ENCODE measurements at regions not wholly inside any gene's neighbourhood (a gene's known extent, or its start where the extent isn't known, plus 50 kb on each side); places are given as distances from the start of the nearest gene placed in this dataset.

- no peaks in the 10 kb centered on the region for H3K4me1 ChIP-seq (ENCODE audit: control insufficient read depth, insufficient read depth, low read length)
- H3K4me3 ChIP-seq (ENCODE audit: low read depth, low read length) = no peak overlapping the region
- H3K9me3 ChIP-seq (ENCODE audit: control insufficient read depth, insufficient read depth, low read depth, low read length) = peaks cover 17% of the 10 kb centered on the region
- no peaks in the 10 kb centered on the region for H3K36me3 ChIP-seq (ENCODE audit: control insufficient read depth, insufficient read depth, low read length)
- no peaks in the 10 kb centered on the region for H3K27me3 ChIP-seq (ENCODE audit: control insufficient read depth, insufficient read depth, low read length)
- no peak overlapping the region for H3K9ac ChIP-seq (ENCODE audit: low read length)
- no peak overlapping the region for H3K27ac ChIP-seq (ENCODE audit: low read depth, low read length)
Observed at GRCh38 chr19:13712767-13713201, 51.5 kb upstream of the MRI1 start.

- Histone ChIP-seq H3K4me1 (ENCODE audit: control insufficient read depth, insufficient read depth, low read length) (no peaks in the 10 kb centered on the region), H3K27ac (ENCODE audit: low read depth, low read length) (no peak overlapping the region), H3K9me3 (ENCODE audit: control insufficient read depth, insufficient read depth, low read depth, low read length) (peaks cover 19% of the 10 kb centered on the region), H3K27me3 (ENCODE audit: control insufficient read depth, insufficient read depth, low read length) (no peaks in the 10 kb centered on the region), H3K36me3 (ENCODE audit: control insufficient read depth, insufficient read depth, low read length) (no peaks in the 10 kb centered on the region), H3K4me3 (ENCODE audit: low read depth, low read length) (no peak overlapping the region), H3K9ac (ENCODE audit: low read length) (no peak overlapping the region)
Observed at GRCh38 chr19:13707915-13708314, 56.4 kb upstream of the MRI1 start.

- no peaks in the 10 kb centered on the region for H3K4me1 ChIP-seq (ENCODE audit: control insufficient read depth, insufficient read depth, low read length)
- no peak overlapping the region for H3K9ac ChIP-seq (ENCODE audit: low read length)
- H3K27ac ChIP-seq (ENCODE audit: low read depth, low read length) = no peak overlapping the region
- H3K27me3 ChIP-seq (ENCODE audit: control insufficient read depth, insufficient read depth, low read length) = no peaks in the 10 kb centered on the region
- H3K36me3 ChIP-seq (ENCODE audit: control insufficient read depth, insufficient read depth, low read length) = no peaks in the 10 kb centered on the region
- no peak overlapping the region for H3K4me3 ChIP-seq (ENCODE audit: low read depth, low read length)
- peaks cover 19% of the 10 kb centered on the region for H3K9me3 ChIP-seq (ENCODE audit: control insufficient read depth, insufficient read depth, low read depth, low read length)
Observed at GRCh38 chr19:13705928-13706447, 58.3 kb upstream of the MRI1 start.

- H3K27ac ChIP-seq (ENCODE audit: low read depth, low read length) = no peak overlapping the region
- no peaks in the 10 kb centered on the region for H3K36me3 ChIP-seq (ENCODE audit: control insufficient read depth, insufficient read depth, low read length)
- no peaks in the 10 kb centered on the region for H3K27me3 ChIP-seq (ENCODE audit: control insufficient read depth, insufficient read depth, low read length)
- H3K4me1 ChIP-seq (ENCODE audit: control insufficient read depth, insufficient read depth, low read length) = no peaks in the 10 kb centered on the region
- H3K4me3 ChIP-seq (ENCODE audit: low read depth, low read length) = no peak overlapping the region
- H3K9ac ChIP-seq (ENCODE audit: low read length) = no peak overlapping the region
- peaks cover 19% of the 10 kb centered on the region for H3K9me3 ChIP-seq (ENCODE audit: control insufficient read depth, insufficient read depth, low read depth, low read length)
Observed at GRCh38 chr19:13705201-13705600, 59.1 kb upstream of the MRI1 start.

GRCh38 chr19:13701624-13702023 lies 62.7 kb upstream of the MRI1 start:
- Histone ChIP-seq H3K36me3 (ENCODE audit: control insufficient read depth, insufficient read depth, low read length) (no peaks in the 10 kb centered on the region), H3K9me3 (ENCODE audit: control insufficient read depth, insufficient read depth, low read depth, low read length) (peaks cover 19% of the 10 kb centered on the region), H3K27me3 (ENCODE audit: control insufficient read depth, insufficient read depth, low read length) (no peaks in the 10 kb centered on the region), H3K27ac (ENCODE audit: low read depth, low read length) (no peak overlapping the region), H3K4me1 (ENCODE audit: control insufficient read depth, insufficient read depth, low read length) (no peaks in the 10 kb centered on the region), H3K9ac (ENCODE audit: low read length) (no peak overlapping the region), H3K4me3 (ENCODE audit: low read depth, low read length) (no peak overlapping the region)

- H3K27me3 ChIP-seq (ENCODE audit: control insufficient read depth, insufficient read depth, low read length) = no peaks in the 10 kb centered on the region
- no peak overlapping the region for H3K9ac ChIP-seq (ENCODE audit: low read length)
Observed at GRCh38 chr19:13700621-13701020, 63.7 kb upstream of the MRI1 start.

GRCh38 chr19:13699786-13700185 lies 64.5 kb upstream of the MRI1 start:
- Histone ChIP-seq H3K27ac (ENCODE audit: low read depth, low read length) (no peak overlapping the region), H3K9me3 (ENCODE audit: control insufficient read depth, insufficient read depth, low read depth, low read length) (0 out of 2 replicates have a peak, but pooled peaks cover 4% of the 10 kb centered on the region), H3K27me3 (ENCODE audit: control insufficient read depth, insufficient read depth, low read length) (no peaks in the 10 kb centered on the region), H3K36me3 (ENCODE audit: control insufficient read depth, insufficient read depth, low read length) (no peaks in the 10 kb centered on the region), H3K4me1 (ENCODE audit: control insufficient read depth, insufficient read depth, low read length) (no peaks in the 10 kb centered on the region), H3K9ac (ENCODE audit: low read length) (no peak overlapping the region), H3K4me3 (ENCODE audit: low read depth, low read length) (no peak overlapping the region)

More at GRCh38 chr19:13700621-13701020, 63.7 kb upstream of the MRI1 start:
- no peak overlapping the region for H3K27ac ChIP-seq (ENCODE audit: low read depth, low read length)
- H3K9me3 ChIP-seq (ENCODE audit: control insufficient read depth, insufficient read depth, low read depth, low read length) = peaks cover 10% of the 10 kb centered on the region
- no peaks in the 10 kb centered on the region for H3K4me1 ChIP-seq (ENCODE audit: control insufficient read depth, insufficient read depth, low read length)
- no peak overlapping the region for H3K4me3 ChIP-seq (ENCODE audit: low read depth, low read length)
- no peaks in the 10 kb centered on the region for H3K36me3 ChIP-seq (ENCODE audit: control insufficient read depth, insufficient read depth, low read length)

- Histone ChIP-seq H3K4me1 (ENCODE audit: control insufficient read depth, insufficient read depth, low read length) (no peaks in the 10 kb centered on the region), H3K36me3 (ENCODE audit: control insufficient read depth, insufficient read depth, low read length) (no peaks in the 10 kb centered on the region), H3K9me3 (ENCODE audit: control insufficient read depth, insufficient read depth, low read depth, low read length) (no peaks in the 10 kb centered on the region), H3K4me3 (ENCODE audit: low read depth, low read length) (no peak overlapping the region), H3K27me3 (ENCODE audit: control insufficient read depth, insufficient read depth, low read length) (no peaks in the 10 kb centered on the region), H3K27ac (ENCODE audit: low read depth, low read length) (no peak overlapping the region), H3K9ac (ENCODE audit: low read length) (no peak overlapping the region)
Observed at GRCh38 chr19:13696839-13697238, 67.5 kb upstream of the MRI1 start.

GRCh38 chr19:13693889-13694288 lies 70.4 kb upstream of the MRI1 start:
- Histone ChIP-seq H3K27me3 (ENCODE audit: control insufficient read depth, insufficient read depth, low read length) (no peaks in the 10 kb centered on the region), H3K9me3 (ENCODE audit: control insufficient read depth, insufficient read depth, low read depth, low read length) (no peaks in the 10 kb centered on the region), H3K27ac (ENCODE audit: low read depth, low read length) (no peak overlapping the region), H3K4me3 (ENCODE audit: low read depth, low read length) (no peak overlapping the region), H3K4me1 (ENCODE audit: control insufficient read depth, insufficient read depth, low read length) (no peaks in the 10 kb centered on the region), H3K36me3 (ENCODE audit: control insufficient read depth, insufficient read depth, low read length) (no peaks in the 10 kb centered on the region), H3K9ac (ENCODE audit: low read length) (no peak overlapping the region)

GRCh38 chr19:13691569-13692435 lies 72.5 kb upstream of the MRI1 start:
- Histone ChIP-seq H3K4me1 (ENCODE audit: control insufficient read depth, insufficient read depth, low read length) (no peaks in the 10 kb centered on the region), H3K27me3 (ENCODE audit: control insufficient read depth, insufficient read depth, low read length) (no peaks in the 10 kb centered on the region), H3K27ac (ENCODE audit: low read depth, low read length) (no peak overlapping the region), H3K36me3 (ENCODE audit: control insufficient read depth, insufficient read depth, low read length) (no peaks in the 10 kb centered on the region), H3K9me3 (ENCODE audit: control insufficient read depth, insufficient read depth, low read depth, low read length) (no peaks in the 10 kb centered on the region), H3K4me3 (ENCODE audit: low read depth, low read length) (no peak overlapping the region), H3K9ac (ENCODE audit: low read length) (no peak overlapping the region)

GRCh38 chr19:13689085-13689484 lies 75.2 kb upstream of the MRI1 start:
- no peak overlapping the region for H3K9ac ChIP-seq (ENCODE audit: low read length)
- H3K9me3 ChIP-seq (ENCODE audit: control insufficient read depth, insufficient read depth, low read depth, low read length) = no peaks in the 10 kb centered on the region
- H3K27me3 ChIP-seq (ENCODE audit: control insufficient read depth, insufficient read depth, low read length) = no peaks in the 10 kb centered on the region
- H3K4me3 ChIP-seq (ENCODE audit: low read depth, low read length) = no peak overlapping the region
- no peaks in the 10 kb centered on the region for H3K36me3 ChIP-seq (ENCODE audit: control insufficient read depth, insufficient read depth, low read length)
- H3K27ac ChIP-seq (ENCODE audit: low read depth, low read length) = no peak overlapping the region
- no peaks in the 10 kb centered on the region for H3K4me1 ChIP-seq (ENCODE audit: control insufficient read depth, insufficient read depth, low read length)
